ENCODE measurements at regions not wholly inside any gene's neighbourhood (a gene's known extent, or its start where the extent isn't known, plus 50 kb on each side); places are given as distances from the start of the nearest gene placed in this dataset.

DNA sequence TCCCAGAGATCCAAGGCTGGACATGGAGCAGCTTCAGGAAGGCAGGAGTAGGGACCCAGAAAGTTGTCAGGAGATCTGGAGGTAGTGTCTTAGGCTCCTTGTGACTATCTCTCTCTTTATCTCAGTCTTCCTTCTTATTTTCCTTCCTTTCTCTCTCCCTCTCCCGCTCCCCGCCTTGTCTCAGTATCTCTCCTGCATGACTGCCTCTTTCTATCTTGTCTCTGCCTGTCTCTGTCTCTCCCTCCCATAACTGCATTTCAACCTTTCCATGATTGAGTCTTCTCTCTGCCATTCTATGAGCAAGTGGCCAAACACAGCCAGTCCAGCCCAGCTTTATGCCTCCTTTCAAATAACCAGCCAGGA lies 61.0 kb upstream of the NEK6 start:
- TF ChIP-seq FOXP1 (CRISPR knock-in tag; IDR thresholded peaks at IDR 0.05; ENCODE audit: borderline replicate concordance), result no peak
- no peak for TF ChIP-seq NR3C1 (CRISPR knock-in tag; conservative IDR thresholded peaks at IDR 0.05; ENCODE audit: low read depth)
- TF ChIP-seq RORB (CRISPR knock-in tag; IDR thresholded peaks at IDR 0.05), result no peak
- TF ChIP-seq PRRX2 (CRISPR knock-in tag; IDR thresholded peaks at IDR 0.05), result no peak
- TF ChIP-seq CBFB (CRISPR knock-in tag; IDR thresholded peaks at IDR 0.05; ENCODE audit: low read depth), result no peak
- no peak for TF ChIP-seq ATF1 (CRISPR knock-in tag; IDR thresholded peaks at IDR 0.05)
- TF ChIP-seq, protein P1, sequence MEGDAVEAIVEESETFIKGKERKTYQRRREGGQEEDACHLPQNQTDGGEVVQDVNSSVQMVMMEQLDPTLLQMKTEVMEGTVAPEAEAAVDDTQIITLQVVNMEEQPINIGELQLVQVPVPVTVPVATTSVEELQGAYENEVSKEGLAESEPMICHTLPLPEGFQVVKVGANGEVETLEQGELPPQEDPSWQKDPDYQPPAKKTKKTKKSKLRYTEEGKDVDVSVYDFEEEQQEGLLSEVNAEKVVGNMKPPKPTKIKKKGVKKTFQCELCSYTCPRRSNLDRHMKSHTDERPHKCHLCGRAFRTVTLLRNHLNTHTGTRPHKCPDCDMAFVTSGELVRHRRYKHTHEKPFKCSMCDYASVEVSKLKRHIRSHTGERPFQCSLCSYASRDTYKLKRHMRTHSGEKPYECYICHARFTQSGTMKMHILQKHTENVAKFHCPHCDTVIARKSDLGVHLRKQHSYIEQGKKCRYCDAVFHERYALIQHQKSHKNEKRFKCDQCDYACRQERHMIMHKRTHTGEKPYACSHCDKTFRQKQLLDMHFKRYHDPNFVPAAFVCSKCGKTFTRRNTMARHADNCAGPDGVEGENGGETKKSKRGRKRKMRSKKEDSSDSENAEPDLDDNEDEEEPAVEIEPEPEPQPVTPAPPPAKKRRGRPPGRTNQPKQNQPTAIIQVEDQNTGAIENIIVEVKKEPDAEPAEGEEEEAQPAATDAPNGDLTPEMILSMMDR (IDR thresholded peaks at IDR 0.05), result no peak
- no peak for TF ChIP-seq ZNF232 (CRISPR knock-in tag; IDR thresholded peaks at IDR 0.05)
- no peak for TF ChIP-seq CREB1 (CRISPR knock-in tag; IDR thresholded peaks at IDR 0.05)
- TF ChIP-seq GRHL2 (CRISPR knock-in tag; IDR thresholded peaks at IDR 0.05; ENCODE audit: insufficient replicate concordance, severe bottlenecking), result no peak
- TF ChIP-seq, protein P2, sequence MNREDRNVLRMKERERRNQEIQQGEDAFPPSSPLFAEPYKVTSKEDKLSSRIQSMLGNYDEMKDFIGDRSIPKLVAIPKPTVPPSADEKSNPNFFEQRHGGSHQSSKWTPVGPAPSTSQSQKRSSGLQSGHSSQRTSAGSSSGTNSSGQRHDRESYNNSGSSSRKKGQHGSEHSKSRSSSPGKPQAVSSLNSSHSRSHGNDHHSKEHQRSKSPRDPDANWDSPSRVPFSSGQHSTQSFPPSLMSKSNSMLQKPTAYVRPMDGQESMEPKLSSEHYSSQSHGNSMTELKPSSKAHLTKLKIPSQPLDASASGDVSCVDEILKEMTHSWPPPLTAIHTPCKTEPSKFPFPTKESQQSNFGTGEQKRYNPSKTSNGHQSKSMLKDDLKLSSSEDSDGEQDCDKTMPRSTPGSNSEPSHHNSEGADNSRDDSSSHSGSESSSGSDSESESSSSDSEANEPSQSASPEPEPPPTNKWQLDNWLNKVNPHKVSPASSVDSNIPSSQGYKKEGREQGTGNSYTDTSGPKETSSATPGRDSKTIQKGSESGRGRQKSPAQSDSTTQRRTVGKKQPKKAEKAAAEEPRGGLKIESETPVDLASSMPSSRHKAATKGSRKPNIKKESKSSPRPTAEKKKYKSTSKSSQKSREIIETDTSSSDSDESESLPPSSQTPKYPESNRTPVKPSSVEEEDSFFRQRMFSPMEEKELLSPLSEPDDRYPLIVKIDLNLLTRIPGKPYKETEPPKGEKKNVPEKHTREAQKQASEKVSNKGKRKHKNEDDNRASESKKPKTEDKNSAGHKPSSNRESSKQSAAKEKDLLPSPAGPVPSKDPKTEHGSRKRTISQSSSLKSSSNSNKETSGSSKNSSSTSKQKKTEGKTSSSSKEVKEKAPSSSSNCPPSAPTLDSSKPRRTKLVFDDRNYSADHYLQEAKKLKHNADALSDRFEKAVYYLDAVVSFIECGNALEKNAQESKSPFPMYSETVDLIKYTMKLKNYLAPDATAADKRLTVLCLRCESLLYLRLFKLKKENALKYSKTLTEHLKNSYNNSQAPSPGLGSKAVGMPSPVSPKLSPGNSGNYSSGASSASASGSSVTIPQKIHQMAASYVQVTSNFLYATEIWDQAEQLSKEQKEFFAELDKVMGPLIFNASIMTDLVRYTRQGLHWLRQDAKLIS (CRISPR knock-in tag; IDR thresholded peaks at IDR 0.05; ENCODE audit: borderline replicate concordance), result no peak
- TF ChIP-seq, protein P3, sequence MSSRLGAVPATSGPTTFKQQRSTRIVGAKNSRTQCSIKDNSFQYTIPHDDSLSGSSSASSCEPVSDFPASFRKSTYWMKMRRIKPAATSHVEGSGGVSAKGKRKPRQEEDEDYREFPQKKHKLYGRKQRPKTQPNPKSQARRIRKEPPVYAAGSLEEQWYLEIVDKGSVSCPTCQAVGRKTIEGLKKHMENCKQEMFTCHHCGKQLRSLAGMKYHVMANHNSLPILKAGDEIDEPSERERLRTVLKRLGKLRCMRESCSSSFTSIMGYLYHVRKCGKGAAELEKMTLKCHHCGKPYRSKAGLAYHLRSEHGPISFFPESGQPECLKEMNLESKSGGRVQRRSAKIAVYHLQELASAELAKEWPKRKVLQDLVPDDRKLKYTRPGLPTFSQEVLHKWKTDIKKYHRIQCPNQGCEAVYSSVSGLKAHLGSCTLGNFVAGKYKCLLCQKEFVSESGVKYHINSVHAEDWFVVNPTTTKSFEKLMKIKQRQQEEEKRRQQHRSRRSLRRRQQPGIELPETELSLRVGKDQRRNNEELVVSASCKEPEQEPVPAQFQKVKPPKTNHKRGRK (CRISPR knock-in tag; IDR thresholded peaks at IDR 0.05; ENCODE audit: borderline replicate concordance), result no peak
- TF ChIP-seq, protein P4, sequence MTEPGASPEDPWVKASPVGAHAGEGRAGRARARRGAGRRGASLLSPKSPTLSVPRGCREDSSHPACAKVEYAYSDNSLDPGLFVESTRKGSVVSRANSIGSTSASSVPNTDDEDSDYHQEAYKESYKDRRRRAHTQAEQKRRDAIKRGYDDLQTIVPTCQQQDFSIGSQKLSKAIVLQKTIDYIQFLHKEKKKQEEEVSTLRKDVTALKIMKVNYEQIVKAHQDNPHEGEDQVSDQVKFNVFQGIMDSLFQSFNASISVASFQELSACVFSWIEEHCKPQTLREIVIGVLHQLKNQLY (CRISPR knock-in tag; IDR thresholded peaks at IDR 0.05), result no peak
- Mint-ChIP-seq H3K4me1 (0 out of 2 replicates have a peak, but pooled peaks cover 4% of the 10 kb centered on the region), H3K4me3 (no peak overlapping the region), H3K9me3 (peaks cover 22% of the 10 kb centered on the region), H3K27ac (no peak overlapping the region), H3K36me3 (peaks cover 4% of the 10 kb centered on the region; the same call in 1 of the 2 replicates), H3K27me3 (ENCODE audit: low read depth) (peaks cover 3% of the 10 kb centered on the region; the same call in 1 of the 2 replicates)
- ChIA-PET CTCF (no interaction called here), POLR2A (no interaction called here)
- DNase-seq (ENCODE audit: low spot score) (no peak), ATAC-seq (no peak)

DNA sequence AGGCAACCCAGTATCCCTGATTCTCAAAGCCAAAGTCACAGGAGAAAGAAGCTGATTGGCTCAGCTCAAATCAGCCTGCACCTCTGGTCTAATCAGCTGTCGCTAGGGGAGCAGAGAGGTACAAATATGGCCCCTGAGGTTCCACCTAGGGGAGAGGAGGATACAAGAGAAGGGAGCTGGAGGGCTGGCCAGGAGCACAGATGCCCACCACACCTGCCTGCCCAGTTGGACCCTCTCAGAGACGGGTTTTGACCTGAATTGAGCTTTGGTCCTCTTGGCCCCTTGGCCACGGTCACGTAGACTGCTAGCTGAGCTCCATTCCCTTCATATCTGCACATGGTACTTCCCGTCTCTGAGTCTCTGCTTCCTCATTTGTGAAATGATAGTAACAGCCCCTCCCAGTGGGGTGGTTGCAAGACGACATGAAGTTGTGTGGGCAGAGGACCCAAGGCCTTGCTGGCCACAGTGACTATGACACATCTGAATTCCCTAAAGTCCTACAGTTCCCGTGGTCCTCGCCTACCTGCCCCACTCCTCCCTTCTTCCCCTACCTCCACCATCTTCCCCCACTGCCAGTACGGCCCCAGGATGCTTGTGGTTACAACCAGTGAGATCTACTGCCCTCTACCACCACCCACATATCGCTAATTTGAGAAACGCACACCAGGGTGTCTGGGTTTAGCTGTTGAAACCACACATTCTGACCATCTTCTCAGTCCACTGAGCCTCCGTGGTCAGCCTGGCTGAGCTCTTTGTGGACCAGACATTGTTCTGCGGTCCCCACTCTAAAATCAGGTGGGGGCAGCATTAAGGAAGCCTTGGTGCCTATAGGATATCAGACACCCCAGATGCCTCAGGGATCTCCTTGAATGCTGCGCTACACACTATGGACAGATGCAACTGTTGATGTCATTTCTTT lies 60.3 kb upstream of the NEK6 start:
- H3K27ac Mint-ChIP-seq, result no peak overlapping the region
- ChIA-PET POLR2A (no interaction called here), CTCF (no interaction called here)
- 0 out of 2 replicates have a peak, but pooled peaks cover 5% of the 10 kb centered on the region for H3K4me1 Mint-ChIP-seq
- H3K9me3 Mint-ChIP-seq, result peaks cover 22% of the 10 kb centered on the region
- peaks cover 3% of the 10 kb centered on the region; the same call in 1 of the 2 replicates for H3K27me3 Mint-ChIP-seq (ENCODE audit: low read depth)
- no peak for DNase-seq (ENCODE audit: low spot score)
- H3K4me3 Mint-ChIP-seq, result no peak overlapping the region
- ATAC-seq, result no peak
- H3K36me3 Mint-ChIP-seq, result peaks cover 4% of the 10 kb centered on the region; the same call in 1 of the 2 replicates
- TF ChIP-seq ZNF416 (CRISPR knock-in tag; IDR thresholded peaks at IDR 0.05) (no peak), ZNF219 (CRISPR knock-in tag; IDR thresholded peaks at IDR 0.05; ENCODE audit: borderline replicate concordance) (no peak)
- TF ChIP-seq, protein P5, sequence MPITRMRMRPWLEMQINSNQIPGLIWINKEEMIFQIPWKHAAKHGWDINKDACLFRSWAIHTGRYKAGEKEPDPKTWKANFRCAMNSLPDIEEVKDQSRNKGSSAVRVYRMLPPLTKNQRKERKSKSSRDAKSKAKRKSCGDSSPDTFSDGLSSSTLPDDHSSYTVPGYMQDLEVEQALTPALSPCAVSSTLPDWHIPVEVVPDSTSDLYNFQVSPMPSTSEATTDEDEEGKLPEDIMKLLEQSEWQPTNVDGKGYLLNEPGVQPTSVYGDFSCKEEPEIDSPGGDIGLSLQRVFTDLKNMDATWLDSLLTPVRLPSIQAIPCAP (CRISPR knock-in tag; IDR thresholded peaks at IDR 0.05), result no peak
- TF ChIP-seq, protein P6, sequence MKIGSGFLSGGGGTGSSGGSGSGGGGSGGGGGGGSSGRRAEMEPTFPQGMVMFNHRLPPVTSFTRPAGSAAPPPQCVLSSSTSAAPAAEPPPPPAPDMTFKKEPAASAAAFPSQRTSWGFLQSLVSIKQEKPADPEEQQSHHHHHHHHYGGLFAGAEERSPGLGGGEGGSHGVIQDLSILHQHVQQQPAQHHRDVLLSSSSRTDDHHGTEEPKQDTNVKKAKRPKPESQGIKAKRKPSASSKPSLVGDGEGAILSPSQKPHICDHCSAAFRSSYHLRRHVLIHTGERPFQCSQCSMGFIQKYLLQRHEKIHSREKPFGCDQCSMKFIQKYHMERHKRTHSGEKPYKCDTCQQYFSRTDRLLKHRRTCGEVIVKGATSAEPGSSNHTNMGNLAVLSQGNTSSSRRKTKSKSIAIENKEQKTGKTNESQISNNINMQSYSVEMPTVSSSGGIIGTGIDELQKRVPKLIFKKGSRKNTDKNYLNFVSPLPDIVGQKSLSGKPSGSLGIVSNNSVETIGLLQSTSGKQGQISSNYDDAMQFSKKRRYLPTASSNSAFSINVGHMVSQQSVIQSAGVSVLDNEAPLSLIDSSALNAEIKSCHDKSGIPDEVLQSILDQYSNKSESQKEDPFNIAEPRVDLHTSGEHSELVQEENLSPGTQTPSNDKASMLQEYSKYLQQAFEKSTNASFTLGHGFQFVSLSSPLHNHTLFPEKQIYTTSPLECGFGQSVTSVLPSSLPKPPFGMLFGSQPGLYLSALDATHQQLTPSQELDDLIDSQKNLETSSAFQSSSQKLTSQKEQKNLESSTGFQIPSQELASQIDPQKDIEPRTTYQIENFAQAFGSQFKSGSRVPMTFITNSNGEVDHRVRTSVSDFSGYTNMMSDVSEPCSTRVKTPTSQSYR (CRISPR knock-in tag; IDR thresholded peaks at IDR 0.05), result no peak
- TF ChIP-seq, protein P7, sequence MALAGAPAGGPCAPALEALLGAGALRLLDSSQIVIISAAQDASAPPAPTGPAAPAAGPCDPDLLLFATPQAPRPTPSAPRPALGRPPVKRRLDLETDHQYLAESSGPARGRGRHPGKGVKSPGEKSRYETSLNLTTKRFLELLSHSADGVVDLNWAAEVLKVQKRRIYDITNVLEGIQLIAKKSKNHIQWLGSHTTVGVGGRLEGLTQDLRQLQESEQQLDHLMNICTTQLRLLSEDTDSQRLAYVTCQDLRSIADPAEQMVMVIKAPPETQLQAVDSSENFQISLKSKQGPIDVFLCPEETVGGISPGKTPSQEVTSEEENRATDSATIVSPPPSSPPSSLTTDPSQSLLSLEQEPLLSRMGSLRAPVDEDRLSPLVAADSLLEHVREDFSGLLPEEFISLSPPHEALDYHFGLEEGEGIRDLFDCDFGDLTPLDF (CRISPR knock-in tag; IDR thresholded peaks at IDR 0.05), result no peak
- TF ChIP-seq, protein P4 (CRISPR knock-in tag; IDR thresholded peaks at IDR 0.05), result no peak
